WTC11 (cell line): ENCODE measurements at regions not wholly inside any gene's neighbourhood (a gene's known extent, or its start where the extent isn't known, plus 50 kb on each side); places are given as distances from the start of the nearest gene placed in this dataset.

Source experiments
- ATF6 ChIP-seq: sonication (generic); formaldehyde crosslinking; IDR thresholded peaks from 2 replicates; pipeline ENCODE4 v1.8.1; 2023; ENCODE audit warnings: mild to moderate bottlenecking, missing genetic modification reagents
- CREM ChIP-seq: sonication (generic); formaldehyde crosslinking; IDR thresholded peaks from 2 replicates; pipeline ENCODE4 v1.8.1; 2022; ENCODE audit warnings: mild to moderate bottlenecking, missing genetic modification reagents, moderate library complexity
- CTCF ChIP-seq: fragments of 200-600 bp; IDR thresholded peaks from 2 replicates; pipeline ENCODE4 v1.8.0; 2022; ENCODE audit warnings: antibody characterized with exemption
- ERG ChIP-seq: fragments of 250-450 bp; sonication (Bioruptor Pico); IDR thresholded peaks from 2 replicates; pipeline ENCODE4 v1.8.0; 2021; ENCODE audit warnings: mild to moderate bottlenecking
- HMGXB4 ChIP-seq: sonication (generic); formaldehyde crosslinking; IDR thresholded peaks from 2 replicates; pipeline ENCODE4 v1.8.1; 2023; ENCODE audit warnings: mild to moderate bottlenecking, moderate library complexity, missing genetic modification reagents
- IRF2 ChIP-seq: sonication (generic); formaldehyde crosslinking; IDR thresholded peaks from 2 replicates; pipeline ENCODE4 v1.8.0; 2022; ENCODE audit warnings: low read depth, missing genetic modification reagents, borderline replicate concordance
- MAX ChIP-seq: sonication (generic); formaldehyde crosslinking; IDR thresholded peaks from 2 replicates; pipeline ENCODE4 v1.8.0; 2022; ENCODE audit warnings: mild to moderate bottlenecking, missing genetic modification reagents
- MLX ChIP-seq: sonication (generic); formaldehyde crosslinking; IDR thresholded peaks from 2 replicates; pipeline ENCODE4 v1.8.1; 2023; ENCODE audit warnings: mild to moderate bottlenecking, missing genetic modification reagents, moderate library complexity
- NR2C2 ChIP-seq: sonication (generic); formaldehyde crosslinking; IDR thresholded peaks from 2 replicates; pipeline ENCODE4 v1.8.0; 2022; ENCODE audit warnings: mild to moderate bottlenecking, missing genetic modification reagents
- PRDM15 ChIP-seq: sonication (generic); formaldehyde crosslinking; IDR thresholded peaks from 2 replicates; pipeline ENCODE4 v1.8.0; 2022; ENCODE audit warnings: missing genetic modification reagents
- SP1 ChIP-seq: sonication (generic); formaldehyde crosslinking; conservative IDR thresholded peaks from 2 replicates; pipeline ENCODE4 v1.8.1; 2022; ENCODE audit warnings: missing genetic modification reagents
- STAT6 ChIP-seq: sonication (generic); formaldehyde crosslinking; conservative IDR thresholded peaks from 2 replicates; pipeline ENCODE4 v1.8.1; 2023; ENCODE audit warnings: mild to moderate bottlenecking, low read depth, missing genetic modification reagents, moderate library complexity
- ZNF138 ChIP-seq: sonication (generic); formaldehyde crosslinking; conservative IDR thresholded peaks from 2 replicates; pipeline ENCODE4 v1.8.1; 2022; ENCODE audit warnings: mild to moderate bottlenecking, moderate library complexity, missing genetic modification reagents
- ZNF671 ChIP-seq: fragments of 250-450 bp; sonication (Bioruptor Pico); IDR thresholded peaks from 2 replicates; pipeline ENCODE4 v1.8.0; 2021; ENCODE audit warnings: mild to moderate bottlenecking

- TF ChIP-seq CTCF (no peak), MLX (CRISPR knock-in tag) (no peak), SP1 (CRISPR knock-in tag) (no peak), MAX (CRISPR knock-in tag) (no peak), NR2C2 (CRISPR knock-in tag) (no peak), IRF2 (no peak), PRDM15 (CRISPR knock-in tag) (no peak), STAT6 (CRISPR knock-in tag) (no peak), CREM (no peak), ZNF138 (CRISPR knock-in tag) (no peak), ERG (CRISPR knock-in tag) (no peak), HMGXB4 (CRISPR knock-in tag) (no peak), ATF6 (CRISPR knock-in tag) (no peak), ZNF671 (CRISPR knock-in tag) (no peak)
These were observed 183.8 kb upstream of the EYA4 start for GRCh38 chr6:133057352-133057751.
